Kidney epithelial cell (primary cell): ENCODE measurements at regions not wholly inside any gene's neighbourhood (a gene's known extent, or its start where the extent isn't known, plus 50 kb on each side); places are given as distances from the start of the nearest gene placed in this dataset.

Experiments
- DNase-seq: peaks from one replicate; pipeline ENCODE4 v3.0.0-alpha.2; 2010; ENCODE audit warnings: low read depth
- H3K27me3 ChIP-seq: 2 replicates; pipeline ENCODE4 v1.6.0; 2011; ENCODE audit warnings: low read length; ENCODE audit not compliant: control insufficient read depth, insufficient read depth
- H3K36me3 ChIP-seq: 2 replicates; pipeline ENCODE4 v1.5.1; 2011; ENCODE audit warnings: low read length; ENCODE audit not compliant: control insufficient read depth, insufficient read depth
- H3K4me3 ChIP-seq: 2 replicates; pipeline ENCODE4 v1.5.1; 2011; ENCODE audit warnings: low read depth, mild to moderate bottlenecking, control low read depth, low read length
- CTCF ChIP-seq: IDR thresholded peaks from 2 replicates; pipeline ENCODE4 v1.5.1; 2011; ENCODE audit warnings: mild to moderate bottlenecking, moderate library complexity, low read length, control low read depth, inconsistent platforms; ENCODE audit not compliant: insufficient read depth, poor library complexity, severe bottlenecking

- no peaks in the 10 kb centered on the region for H3K36me3 ChIP-seq
- TF ChIP-seq CTCF: no peak
- no peak overlapping the region for H3K4me3 ChIP-seq
- no peaks in the 10 kb centered on the region for H3K27me3 ChIP-seq
- DNase-seq: no peak
Observed at GRCh38 chr15:95450413-95450812, 880.1 kb upstream of the NR2F2 start.

- no peak for TF ChIP-seq CTCF
- H3K4me3 ChIP-seq: no peak overlapping the region
- H3K36me3 ChIP-seq: no peaks in the 10 kb centered on the region
- no peaks in the 10 kb centered on the region for H3K27me3 ChIP-seq
- DNase-seq: no peak
Observed at GRCh38 chr15:95451938-95452337, 878.6 kb upstream of the NR2F2 start.

GRCh38 chr15:95454403-95455262 lies 875.9 kb upstream of the NR2F2 start:
- Histone ChIP-seq H3K27me3 (no peaks in the 10 kb centered on the region), H3K4me3 (no peak overlapping the region), H3K36me3 (no peaks in the 10 kb centered on the region)
- DNase-seq: no peak
- no peak for TF ChIP-seq CTCF

GRCh38 chr15:95457520-95457919 lies 873.0 kb upstream of the NR2F2 start:
- Histone ChIP-seq H3K4me3 (no peak overlapping the region), H3K27me3 (no peaks in the 10 kb centered on the region), H3K36me3 (no peaks in the 10 kb centered on the region)
- no peak for DNase-seq
- TF ChIP-seq CTCF: no peak

GRCh38 chr15:95458721-95459120 lies 871.8 kb upstream of the NR2F2 start:
- no peaks in the 10 kb centered on the region for H3K36me3 ChIP-seq

More at GRCh38 chr15:95458721-95459120, 871.8 kb upstream of the NR2F2 start:
- no peak overlapping the region for H3K4me3 ChIP-seq
- TF ChIP-seq CTCF: no peak
- no peaks in the 10 kb centered on the region for H3K27me3 ChIP-seq
- DNase-seq: no peak
